Body of pancreas (tissue), 4 donors: ENCODE measurements at regions not wholly inside any gene's neighbourhood (a gene's known extent, or its start where the extent isn't known, plus 50 kb on each side); places are given as distances from the start of the nearest gene placed in this dataset.

Experiments used
- ATAC-seq: fragments of 150-250 bp; one replicate; pipeline ENCODE4 v1.9.1; 2016
- DNase-seq, 4 donors: peaks; one replicate each; pipeline ENCODE4 v3.0.0-alpha.2; 2019
- H3K27ac ChIP-seq, 4 donors: fragments of 200-600 bp; sonication (generic); 1 replicate in 3 of 4; 2 replicates in 1 of 4; pipeline versions ENCODE4 v1.5.1 to v1.6.1; 2016 to 2019; ENCODE audit warnings: mild to moderate bottlenecking in 1 of 4, mixed read lengths in 1 of 4, moderate library complexity in 1 of 4
- H3K27me3 ChIP-seq, 2 donors: fragments of 200-600 bp; sonication (generic); one replicate each; pipeline ENCODE4 v1.6.0; 2016; ENCODE audit warnings: mild to moderate bottlenecking in 1 of 2
- H3K36me3 ChIP-seq, 2 donors: fragments of 200-600 bp; sonication (generic); replicated peaks in 1 of 2; 2 replicates each; pipeline ENCODE4 v1.5.1; 2016; ENCODE audit warnings: low read depth in 2 of 2; ENCODE audit not compliant: insufficient read depth in 1 of 2
- H3K4me1 ChIP-seq: fragments of 200-600 bp; sonication (generic); one replicate; pipeline ENCODE4 v1.6.0; 2016
- H3K4me3 ChIP-seq, 2 donors: fragments of 200-600 bp; sonication (generic); 1 replicate in 1 of 2; 2 replicates in 1 of 2; pipeline ENCODE4 v1.5.1; 2016 to 2019
- H3K9me3 ChIP-seq, 3 donors: fragments of 200-600 bp; sonication (generic); 1 replicate in 2 of 3; 2 replicates in 1 of 3; pipeline ENCODE4 v1.5.1; 2016
- CTCF ChIP-seq, 7 experiments: fragments of 450-650 bp in 4 of 7; fragments of 200-600 bp in 3 of 7; sonication (generic) in 3 of 7; IDR thresholded peaks; one replicate each; pipeline ENCODE4 v1.5.1; 2016 to 2019; ENCODE audit warnings: antibody characterized with exemption in 7 of 7
- POLR2A ChIP-seq, 3 donors: fragments of 450-650 bp; IDR thresholded peaks; one replicate each; pipeline ENCODE4 v1.6.1; 2016; ENCODE audit warnings: antibody characterized with exemption in 3 of 3, mild to moderate bottlenecking in 2 of 3
- WGBS, 2 donors: methylation state at CpG; one replicate each; pipeline ENCODE4 v1.1.5; 2017; 5-methylcytosine and 5-hydroxymethylcytosine counted together
- intact Hi-C: fragments of 100-400 bp; cut with DNase I; formaldehyde crosslinking; loops from one replicate; pipeline ENCODE4 v1.15.1; 2023
- microRNA counts, 2 donors: library from miRNA; unstranded; fragments of <30 nt; microRNA quantifications; one replicate each; lab custom pipeline; 2017
- microRNA-seq, 2 donors: library from miRNA; unstranded; fragments of <30 nt; microRNA quantifications; one replicate each; pipeline ENCODE4, GENCODE V29; 2016; ENCODE audit warnings: borderline number of aligned reads in 2 of 2, borderline replicate concordance in 2 of 2
- small RNA-seq: library from RNA; depleted of rRNA; stranded (forward); fragments of <200 nt; gene quantifications from one replicate; pipeline ENCODE3, GENCODE V24; 2016

GRCh38 chr9:94207781-94208180 is 51.3 kb upstream of the ZNF169 start:
- H3K27ac ChIP-seq, result no peak overlapping the region
- no peak overlapping the region for H3K4me3 ChIP-seq
- no peak for TF ChIP-seq POLR2A (IDR thresholded peaks at IDR 0.05)
- no peak for TF ChIP-seq CTCF (IDR thresholded peaks at IDR 0.05)
- H3K27me3 ChIP-seq, result no peaks in the 10 kb centered on the region
- no peak for DNase-seq
- no peaks in the 10 kb centered on the region for H3K9me3 ChIP-seq
- ATAC-seq, result no peak
- no peaks in the 10 kb centered on the region for H3K4me1 ChIP-seq
- H3K36me3 ChIP-seq, result no peaks in the 10 kb centered on the region
- WGBS, 2 donors, result 91 to 100% methylated on average over 1 of the region's 1 CpG
- intact Hi-C loops, result no loop called here

MicroRNAs encoded in the stretch of these regions (microRNA counts, 767-probe panel; counts per million panel counts)
- 6,347 to 10,224 counts per million in 2 donors for microRNA hsa-let-7d-5p (lab: Ali Mortazavi, UCI)
- microRNA hsa-let-7f-5p (lab: Ali Mortazavi, UCI), result 7,157 to 10,247 counts per million in 2 donors

Small RNAs in the stretch of these regions (microRNA-seq; reads per million reads assigned to microRNA genes)
- gene MIRLET7A1 (549 to 558 reads per million in 2 donors), gene MIRLET7D (10,325 to 11,453 reads per million in 2 donors), gene MIRLET7F1 (520 to 614 reads per million in 2 donors)

Small RNAs in the stretch of these regions (small RNA-seq; reads per million reads assigned to genes)
- 0.19 reads per million for gene MIRLET7A1
- gene MIRLET7D, result 68.3 reads per million, percentile 96 among the genes with 10 or more reads in this experiment
- 48.4 reads per million, percentile 95 among the genes with 10 or more reads in this experiment for gene MIRLET7F1
